Bronchial epithelial cell (primary cell): ENCODE measurements at regions not wholly inside any gene's neighbourhood (a gene's known extent, or its start where the extent isn't known, plus 50 kb on each side); places are given as distances from the start of the nearest gene placed in this dataset.
A peak's percentile ranks its signal among the peaks of the same experiment; 100 is the strongest.

Source experiments
- DNase-seq: peaks from one replicate; pipeline ENCODE4 v3.0.0-alpha.2; 2010; ENCODE audit warnings: low read depth
- FAIRE-seq: peaks from 2 replicates; lab custom pipeline; 2011; peaks lifted over from hg19 to GRCh38; lab: Jason Lieb, UNC
- H3K27me3 ChIP-seq: 2 replicates; pipeline ENCODE4 v1.5.1; 2011; ENCODE audit warnings: low read length; ENCODE audit not compliant: control insufficient read depth, insufficient read depth
- H3K36me3 ChIP-seq: 2 replicates; pipeline ENCODE4 v1.5.1; 2011; ENCODE audit warnings: low read length; ENCODE audit not compliant: control insufficient read depth, insufficient read depth
- H3K4me3 ChIP-seq: 2 replicates; pipeline ENCODE4 v1.5.1; 2011; ENCODE audit warnings: mild to moderate bottlenecking, low read depth, low read length, control low read depth
- CTCF ChIP-seq: IDR thresholded peaks from 2 replicates; pipeline ENCODE4 v1.5.1; 2011; ENCODE audit warnings: mild to moderate bottlenecking, moderate library complexity, low read length, control low read depth, inconsistent platforms; ENCODE audit not compliant: insufficient read depth, severe bottlenecking

- no peaks in the 10 kb centered on the region for H3K36me3 ChIP-seq
- FAIRE-seq (no peak), DNase-seq (peak; percentile 58)
- TF ChIP-seq CTCF = no peak
- no peaks in the 10 kb centered on the region for H3K27me3 ChIP-seq
- no peak overlapping the region for H3K4me3 ChIP-seq
These were observed 51.0 kb upstream of the ARL8B start for GRCh38 chr3:5071061-5071460.

GRCh38 chr3:5072100-5072816 lies 49.8 kb upstream of the ARL8B start:
- TF ChIP-seq CTCF = no peak
- H3K36me3 ChIP-seq = no peaks in the 10 kb centered on the region
- no peaks in the 10 kb centered on the region for H3K27me3 ChIP-seq
- DNase-seq (peak; percentile 92), FAIRE-seq (no peak)
- no peak overlapping the region for H3K4me3 ChIP-seq
